OCI-LY7 (cell line): ENCODE measurements at regions not wholly inside any gene's neighbourhood (a gene's known extent, or its start where the extent isn't known, plus 50 kb on each side); places are given as distances from the start of the nearest gene placed in this dataset.

Experiments used
- EZH2phosphoT487 ChIP-seq: fragments of 200-600 bp; sonication (generic); IDR thresholded peaks from 2 replicates; pipeline ENCODE4 v1.6.1; 2018; ENCODE audit warnings: low read depth, borderline replicate concordance, mild to moderate bottlenecking, mixed run types, antibody characterized with exemption, low read length, moderate library complexity, mixed read lengths
- TF ChIP-seq, protein P1 (sequence below): fragments of 200-600 bp; sonication (generic); conservative IDR thresholded peaks from 2 replicates; pipeline ENCODE4 v1.5.1; 2014; ENCODE audit warnings: mild to moderate bottlenecking, antibody characterized with exemption, low read length, moderate library complexity, mixed read lengths

DNA sequence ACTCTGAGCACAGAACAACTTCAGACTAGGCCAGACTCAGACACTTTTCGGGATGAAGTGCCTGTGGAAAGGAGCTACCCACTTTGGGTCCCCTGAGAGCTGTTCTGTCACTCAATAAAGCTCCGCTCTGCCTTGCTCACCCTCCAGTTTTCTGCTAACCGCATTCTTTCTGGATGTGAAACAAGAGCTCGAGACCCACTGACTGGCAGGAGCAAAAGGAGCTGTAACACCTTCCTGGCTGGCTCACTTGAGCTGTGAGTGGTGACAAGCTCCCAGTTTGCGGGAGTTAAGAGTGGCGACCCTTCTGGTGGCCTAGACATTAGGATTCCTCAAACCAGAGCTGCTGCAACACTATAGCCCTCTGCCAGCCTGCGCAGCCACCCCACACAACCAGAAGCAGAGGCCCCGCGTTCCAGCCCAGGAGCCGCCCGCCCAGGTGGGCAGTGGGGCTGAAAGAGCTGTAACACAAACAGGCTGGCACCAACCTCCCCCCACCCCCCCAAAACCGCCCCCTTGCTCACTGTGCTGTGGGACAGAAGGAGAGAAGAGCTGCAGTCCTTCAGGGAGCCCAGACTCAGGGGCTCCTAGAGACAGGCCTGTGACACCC lies 1178.1 kb upstream of the GBE1 start:
- TF ChIP-seq, protein P1, sequence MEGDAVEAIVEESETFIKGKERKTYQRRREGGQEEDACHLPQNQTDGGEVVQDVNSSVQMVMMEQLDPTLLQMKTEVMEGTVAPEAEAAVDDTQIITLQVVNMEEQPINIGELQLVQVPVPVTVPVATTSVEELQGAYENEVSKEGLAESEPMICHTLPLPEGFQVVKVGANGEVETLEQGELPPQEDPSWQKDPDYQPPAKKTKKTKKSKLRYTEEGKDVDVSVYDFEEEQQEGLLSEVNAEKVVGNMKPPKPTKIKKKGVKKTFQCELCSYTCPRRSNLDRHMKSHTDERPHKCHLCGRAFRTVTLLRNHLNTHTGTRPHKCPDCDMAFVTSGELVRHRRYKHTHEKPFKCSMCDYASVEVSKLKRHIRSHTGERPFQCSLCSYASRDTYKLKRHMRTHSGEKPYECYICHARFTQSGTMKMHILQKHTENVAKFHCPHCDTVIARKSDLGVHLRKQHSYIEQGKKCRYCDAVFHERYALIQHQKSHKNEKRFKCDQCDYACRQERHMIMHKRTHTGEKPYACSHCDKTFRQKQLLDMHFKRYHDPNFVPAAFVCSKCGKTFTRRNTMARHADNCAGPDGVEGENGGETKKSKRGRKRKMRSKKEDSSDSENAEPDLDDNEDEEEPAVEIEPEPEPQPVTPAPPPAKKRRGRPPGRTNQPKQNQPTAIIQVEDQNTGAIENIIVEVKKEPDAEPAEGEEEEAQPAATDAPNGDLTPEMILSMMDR, result no peak
- no peak for TF ChIP-seq EZH2phosphoT487
